PC-3 (cell line): ENCODE measurements at regions not wholly inside any gene's neighbourhood (a gene's known extent, or its start where the extent isn't known, plus 50 kb on each side); places are given as distances from the start of the nearest gene placed in this dataset.

ENCODE experiments used
- ATAC-seq: fragments of 200-7000 bp; cut with Tn5 transposase; 2 replicates; pipeline ENCODE4 v1.9.1; 2020; ENCODE audit warnings: mild to moderate bottlenecking, moderate library complexity
- BruUV-seq: library from RNA; stranded (reverse); fragments of 400-500 nt; replicated peaks from 2 replicates; lab custom pipeline; 2021; lab: Mats Ljungman, UMichigan
- CTCF ChIA-PET: fragments of 300-600 bp; sonication (Branson Sonifier 250); formaldehyde crosslinking; loops from one replicate; lab custom pipeline; 2022; ENCODE audit warnings: antibody characterized with exemption; lab: Charles Lee
- POLR2A ChIA-PET: fragments of 300-600 bp; sonication (Branson Sonifier 250); formaldehyde crosslinking; loops from one replicate; lab custom pipeline; 2022; ENCODE audit warnings: antibody characterized with exemption; ENCODE audit not compliant: unreplicated experiment; lab: Charles Lee
- DNase-seq: peaks from one replicate; pipeline ENCODE4 v3.0.0-alpha.2; 2015
- H2AFZ ChIP-seq: fragments of 300-600 bp; sonication (generic); 2 replicates; pipeline ENCODE4 v1.6.0; 2016; ENCODE audit warnings: antibody characterized with exemption, low read length
- H3F3A ChIP-seq: fragments of 300-600 bp; sonication (generic); one replicate; pipeline ENCODE4 v1.6.0; 2017; ENCODE audit warnings: antibody characterized with exemption, low read length, control low read depth, mild to moderate bottlenecking; ENCODE audit not compliant: unreplicated experiment
- H3K27ac ChIP-seq: fragments of 300-600 bp; sonication (generic); 2 replicates; pipeline ENCODE4 v1.5.1; 2016; ENCODE audit warnings: mild to moderate bottlenecking, low read length
- H3K27me3 ChIP-seq: fragments of 300-600 bp; sonication (generic); 2 replicates; pipeline ENCODE4 v1.6.1; 2016; ENCODE audit warnings: low read length, mixed read lengths
- H3K36me3 ChIP-seq: fragments of 300-600 bp; sonication (generic); 2 replicates; pipeline ENCODE4 v1.6.1; 2016; ENCODE audit warnings: low read depth, mixed run types, low read length, mixed read lengths
- H3K4me1 ChIP-seq: fragments of 300-600 bp; sonication (generic); 2 replicates; pipeline ENCODE4 v1.5.1; 2016; ENCODE audit warnings: low read length; ENCODE audit not compliant: insufficient read depth
- H3K4me2 ChIP-seq: fragments of 300-600 bp; sonication (generic); 2 replicates; pipeline ENCODE4 v1.6.0; 2016; ENCODE audit warnings: low read length
- H3K4me3 ChIP-seq: fragments of 300-600 bp; sonication (generic); 2 replicates; pipeline ENCODE4 v1.5.1; 2016; ENCODE audit warnings: mild to moderate bottlenecking, low read length, mixed read lengths
- H3K79me2 ChIP-seq: fragments of 300-600 bp; sonication (generic); 2 replicates; pipeline ENCODE4 v1.6.1; 2017; ENCODE audit warnings: low read length, mixed read lengths
- H3K9ac ChIP-seq: fragments of 300-600 bp; sonication (generic); 2 replicates; pipeline ENCODE4 v1.6.0; 2016; ENCODE audit warnings: mild to moderate bottlenecking, low read length
- H3K9me2 ChIP-seq: fragments of 300-600 bp; sonication (generic); replicated peaks from 2 replicates; pipeline ENCODE4 v1.6.1; 2016; ENCODE audit warnings: mixed run types, low read length, mixed read lengths
- H3K9me3 ChIP-seq: fragments of 300-600 bp; sonication (generic); 2 replicates; pipeline ENCODE4 v1.6.1; 2016; ENCODE audit warnings: low read length, mixed read lengths
- H4K20me1 ChIP-seq: fragments of 300-600 bp; sonication (generic); 2 replicates; pipeline ENCODE4 v1.6.1; 2016; ENCODE audit warnings: low read length, mixed read lengths
- EZH2 ChIP-seq: fragments of 300-600 bp; sonication (generic); IDR thresholded peaks from one replicate; pipeline ENCODE4 v1.6.1; 2017; ENCODE audit warnings: antibody characterized with exemption, mild to moderate bottlenecking, low read length; ENCODE audit not compliant: unreplicated experiment
- EZH2phosphoT487 ChIP-seq: fragments of 300-600 bp; sonication (generic); IDR thresholded peaks from 2 replicates; pipeline ENCODE4 v1.6.1; 2018; ENCODE audit warnings: mild to moderate bottlenecking, antibody characterized with exemption, low read length, borderline replicate concordance
- intact Hi-C: fragments of 100-400 bp; cut with micrococcal nuclease; formaldehyde crosslinking; loops from 2 replicates; pipeline ENCODE4 v1.9.0; 2023
- TF ChIP-seq, protein P1 (sequence below): fragments of 300-600 bp; sonication (generic); conservative IDR thresholded peaks from 2 replicates; pipeline ENCODE4 v1.5.1; 2017; ENCODE audit warnings: antibody characterized with exemption, low read depth, mild to moderate bottlenecking, low read length

DNA sequence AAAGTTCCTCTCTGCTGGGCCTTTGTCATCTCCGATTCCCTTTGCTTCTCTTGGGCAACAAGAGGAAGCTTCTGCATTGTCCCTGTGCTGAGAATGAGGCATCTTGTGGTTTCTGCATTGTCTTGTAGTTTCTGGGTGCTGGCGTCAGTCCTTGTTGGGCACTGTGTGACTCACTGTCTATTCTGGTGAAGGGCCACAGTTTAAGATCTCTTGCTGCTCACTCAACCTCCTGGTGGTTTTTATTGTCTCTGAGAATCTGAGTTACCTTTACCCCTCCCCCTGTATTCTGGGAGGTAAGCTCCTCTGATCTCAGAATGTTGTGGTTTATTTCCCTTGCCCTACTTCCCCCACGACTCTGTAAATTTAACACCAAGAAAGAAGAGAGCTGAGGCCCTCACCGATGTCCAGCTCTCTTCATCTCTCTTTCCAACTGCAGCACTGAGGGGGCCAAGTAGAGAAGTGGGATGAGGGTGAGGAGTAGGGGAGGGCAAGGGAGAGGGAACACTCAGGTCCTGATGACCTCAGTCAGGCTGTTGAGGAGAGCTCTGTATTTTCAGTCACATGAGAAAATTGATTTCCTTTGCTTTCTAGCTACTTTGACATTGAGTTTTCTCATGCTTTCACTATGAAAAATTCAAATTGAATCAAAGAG, 441.6 kb upstream of the PITX2 start:
- Histone ChIP-seq H2AFZ (no peak overlapping the region), H3K79me2 (no peaks in the 10 kb centered on the region), H3F3A (no peaks in the 10 kb centered on the region), H3K9me3 (no peaks in the 10 kb centered on the region), H3K4me2 (no peak overlapping the region), H3K4me3 (no peak overlapping the region), H3K27me3 (no peaks in the 10 kb centered on the region), H3K27ac (no peak overlapping the region), H3K36me3 (no peaks in the 10 kb centered on the region), H3K9ac (no peak overlapping the region), H3K4me1 (no peaks in the 10 kb centered on the region; the same call in 1 of the 2 replicates), H3K9me2 (no peaks in the 10 kb centered on the region), H4K20me1 (no peaks in the 10 kb centered on the region)
- no TSS peak for BruUV-seq
- TF ChIP-seq EZH2phosphoT487 (no peak), EZH2 (no peak)
- TF ChIP-seq, protein P1, sequence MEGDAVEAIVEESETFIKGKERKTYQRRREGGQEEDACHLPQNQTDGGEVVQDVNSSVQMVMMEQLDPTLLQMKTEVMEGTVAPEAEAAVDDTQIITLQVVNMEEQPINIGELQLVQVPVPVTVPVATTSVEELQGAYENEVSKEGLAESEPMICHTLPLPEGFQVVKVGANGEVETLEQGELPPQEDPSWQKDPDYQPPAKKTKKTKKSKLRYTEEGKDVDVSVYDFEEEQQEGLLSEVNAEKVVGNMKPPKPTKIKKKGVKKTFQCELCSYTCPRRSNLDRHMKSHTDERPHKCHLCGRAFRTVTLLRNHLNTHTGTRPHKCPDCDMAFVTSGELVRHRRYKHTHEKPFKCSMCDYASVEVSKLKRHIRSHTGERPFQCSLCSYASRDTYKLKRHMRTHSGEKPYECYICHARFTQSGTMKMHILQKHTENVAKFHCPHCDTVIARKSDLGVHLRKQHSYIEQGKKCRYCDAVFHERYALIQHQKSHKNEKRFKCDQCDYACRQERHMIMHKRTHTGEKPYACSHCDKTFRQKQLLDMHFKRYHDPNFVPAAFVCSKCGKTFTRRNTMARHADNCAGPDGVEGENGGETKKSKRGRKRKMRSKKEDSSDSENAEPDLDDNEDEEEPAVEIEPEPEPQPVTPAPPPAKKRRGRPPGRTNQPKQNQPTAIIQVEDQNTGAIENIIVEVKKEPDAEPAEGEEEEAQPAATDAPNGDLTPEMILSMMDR = no peak
- ChIA-PET POLR2A (no interaction called here), CTCF (no interaction called here)
- intact Hi-C loops = no loop called here
- no peak for ATAC-seq
- peak; percentile 41 for DNase-seq

DNA sequence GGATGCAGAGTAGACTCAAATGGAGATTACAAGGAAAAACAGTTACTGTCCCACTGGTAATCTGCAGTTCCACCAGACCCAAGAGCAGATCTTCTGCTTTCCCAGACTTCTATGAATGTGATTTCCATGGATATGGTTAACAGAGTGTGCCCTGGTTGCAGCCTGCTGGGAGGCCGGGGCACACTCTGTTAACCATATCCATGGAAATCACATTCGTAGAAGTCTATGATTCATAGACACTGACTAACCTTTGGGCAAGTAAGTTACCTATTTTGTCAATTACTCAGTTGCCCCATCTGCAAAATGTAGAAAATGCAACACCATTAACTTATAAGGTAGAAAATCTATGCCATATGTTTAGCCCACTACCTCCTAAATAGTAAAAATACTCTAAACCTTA, 443.1 kb upstream of the PITX2 start:
- TF ChIP-seq, protein P1 = no peak
- TF ChIP-seq EZH2phosphoT487 (no peak), EZH2 (no peak)
- POLR2A ChIA-PET = no interaction called here
- Histone ChIP-seq H3K79me2 (no peaks in the 10 kb centered on the region), H4K20me1 (no peaks in the 10 kb centered on the region), H3K9ac (no peak overlapping the region), H3K9me2 (no peaks in the 10 kb centered on the region), H3K4me2 (no peak overlapping the region), H3K4me1 (no peaks in the 10 kb centered on the region; the same call in 1 of the 2 replicates), H3K36me3 (no peaks in the 10 kb centered on the region), H3K4me3 (no peak overlapping the region), H3K9me3 (no peaks in the 10 kb centered on the region), H3F3A (no peaks in the 10 kb centered on the region), H3K27me3 (peaks cover 6% of the 10 kb centered on the region; the same call in 1 of the 2 replicates), H2AFZ (no peak overlapping the region), H3K27ac (no peak overlapping the region)
- no TSS peak for BruUV-seq
- CTCF ChIA-PET = interaction anchor here (0.6 kb wide), 1 partner anchor 410 kb away, joined by 3 read pairs; no protein-coding TSS in a partner anchor
- no peak for ATAC-seq
- no peak for DNase-seq
- intact Hi-C loops = no loop called here

DNA sequence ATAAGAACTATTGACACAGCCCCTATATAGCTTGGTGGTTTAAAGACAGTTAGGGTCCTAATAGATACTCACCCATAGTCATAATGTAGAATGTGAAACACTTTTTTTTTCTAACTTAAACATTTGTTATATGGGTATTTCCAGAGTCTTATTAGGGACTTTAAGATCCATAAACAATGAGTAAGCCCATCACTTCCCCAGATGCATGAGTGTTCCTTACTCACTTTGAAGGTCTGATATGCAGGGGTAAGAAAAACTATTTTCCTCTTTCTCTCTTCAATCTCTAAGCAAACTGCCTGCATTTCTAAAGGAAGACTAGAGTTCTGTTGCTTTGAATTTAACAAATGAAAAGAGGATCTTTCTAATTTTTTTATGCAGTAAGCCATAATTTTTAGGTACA, 443.6 kb upstream of the PITX2 start:
- no peak overlapping the region for H3K9ac ChIP-seq
- no peak overlapping the region for H3K27ac ChIP-seq
- H3K4me2 ChIP-seq = no peak overlapping the region
- no peak for TF ChIP-seq EZH2
- TF ChIP-seq EZH2phosphoT487 = no peak
- TF ChIP-seq, protein P1 = no peak
- no peaks in the 10 kb centered on the region for H3F3A ChIP-seq
- H3K36me3 ChIP-seq = no peaks in the 10 kb centered on the region
- ChIA-PET POLR2A (no interaction called here), CTCF (interaction anchor here (0.6 kb wide), 1 partner anchor 409 kb away, joined by 3 read pairs; no protein-coding TSS in a partner anchor)
- H3K9me3 ChIP-seq = no peaks in the 10 kb centered on the region
- H3K4me1 ChIP-seq = no peaks in the 10 kb centered on the region; the same call in 1 of the 2 replicates
- intact Hi-C loops = no loop called here
- H3K27me3 ChIP-seq = peaks cover 6% of the 10 kb centered on the region; the same call in 1 of the 2 replicates
- ATAC-seq (no peak), DNase-seq (no peak)
- no peak overlapping the region for H2AFZ ChIP-seq
- no peak overlapping the region for H3K4me3 ChIP-seq
- H4K20me1 ChIP-seq = no peaks in the 10 kb centered on the region
- H3K9me2 ChIP-seq = no peaks in the 10 kb centered on the region
- no TSS peak for BruUV-seq
- no peaks in the 10 kb centered on the region for H3K79me2 ChIP-seq
